GM12892 (cell line): ENCODE measurements at regions not wholly inside any gene's neighbourhood (a gene's known extent, or its start where the extent isn't known, plus 50 kb on each side); places are given as distances from the start of the nearest gene placed in this dataset.

Experiments used
- POLR2A ChIP-seq: IDR thresholded peaks from 2 replicates; pipeline ENCODE4 v1.6.1; 2011; ENCODE audit warnings: low read depth, low read length, control low read depth
- POLR2AphosphoS5 ChIP-seq: IDR thresholded peaks from 2 replicates; pipeline ENCODE4 v1.6.1; 2011; ENCODE audit warnings: low read depth, low read length, control low read depth
- TAF1 ChIP-seq: IDR thresholded peaks from 2 replicates; pipeline ENCODE4 v1.6.1; 2011; ENCODE audit warnings: low read depth, mild to moderate bottlenecking, control low read depth, low read length, borderline replicate concordance

- TF ChIP-seq TAF1 (no peak), POLR2A (no peak), POLR2AphosphoS5 (no peak)
Observed at GRCh38 chr1:170290991-170291390, 145.2 kb downstream of the NTMT2 start.
